D341Med (cell line): ENCODE measurements at regions not wholly inside any gene's neighbourhood (a gene's known extent, or its start where the extent isn't known, plus 50 kb on each side); places are given as distances from the start of the nearest gene placed in this dataset.

ENCODE experiments used
- DNase-seq: peaks from one replicate; pipeline ENCODE4 v3.0.0; 2012; ENCODE audit warnings: low spot score

GRCh38 chr7:156222151-156222550 lies 409.9 kb upstream of the SHH start:
- DNase-seq: no peak

- no peak for DNase-seq
These were observed 408.4 kb upstream of the SHH start for GRCh38 chr7:156220701-156221100.

- DNase-seq: no peak
These were observed 407.9 kb upstream of the SHH start for GRCh38 chr7:156220078-156220605.

- DNase-seq: no peak
These were observed 407.2 kb upstream of the SHH start for GRCh38 chr7:156219307-156220077.

GRCh38 chr7:156218544-156219306 lies 406.5 kb upstream of the SHH start:
- no peak for DNase-seq

- no peak for DNase-seq
These were observed 405.5 kb upstream of the SHH start for GRCh38 chr7:156217803-156218202.

GRCh38 chr7:156209087-156209486 lies 396.8 kb upstream of the SHH start:
- no peak for DNase-seq

GRCh38 chr7:156207306-156207705 lies 395.0 kb upstream of the SHH start:
- DNase-seq: no peak

- DNase-seq: no peak
These were observed 393.9 kb upstream of the SHH start for GRCh38 chr7:156206174-156206573.

GRCh38 chr7:156204820-156205219 lies 392.6 kb upstream of the SHH start:
- no peak for DNase-seq

- no peak for DNase-seq
These were observed 391.7 kb upstream of the SHH start for GRCh38 chr7:156203923-156204322.

- DNase-seq: no peak
These were observed 386.0 kb upstream of the SHH start for GRCh38 chr7:156198277-156198676.

- no peak for DNase-seq
These were observed 384.4 kb upstream of the SHH start for GRCh38 chr7:156196649-156197048.

- no peak for DNase-seq
These were observed 383.0 kb upstream of the SHH start for GRCh38 chr7:156195276-156195675.

GRCh38 chr7:156194813-156195212 lies 382.6 kb upstream of the SHH start:
- no peak for DNase-seq

- DNase-seq: no peak
These were observed 380.7 kb upstream of the SHH start for GRCh38 chr7:156192921-156193320.

- DNase-seq: no peak
These were observed 378.8 kb upstream of the SHH start for GRCh38 chr7:156191090-156191489.

GRCh38 chr7:156185076-156185475 lies 372.8 kb upstream of the SHH start:
- DNase-seq: no peak

- no peak for DNase-seq
These were observed 371.9 kb upstream of the SHH start for GRCh38 chr7:156184164-156184563.

- DNase-seq: no peak
These were observed 368.4 kb upstream of the SHH start for GRCh38 chr7:156180451-156181229.

- no peak for DNase-seq
These were observed 367.7 kb upstream of the SHH start for GRCh38 chr7:156179872-156180390.

GRCh38 chr7:156178857-156179256 lies 366.6 kb upstream of the SHH start:
- no peak for DNase-seq
